Chondrocyte (in vitro differentiated cells): ENCODE measurements at regions not wholly inside any gene's neighbourhood (a gene's known extent, or its start where the extent isn't known, plus 50 kb on each side); places are given as distances from the start of the nearest gene placed in this dataset.

Source experiments
- DNase-seq: peaks from one replicate; pipeline ENCODE4 v3.0.0; 2021; ENCODE audit warnings: mixed read lengths, low spot score
- H3K27ac Mint-ChIP-seq: one replicate; pipeline ENCODE4 v1.8.0; 2021; ENCODE audit warnings: mild to moderate bottlenecking, moderate library complexity, mixed read lengths; ENCODE audit not compliant: unreplicated experiment
- H3K27me3 Mint-ChIP-seq: 2 replicates; pipeline ENCODE4 v1.8.0; 2021; ENCODE audit warnings: low read depth, mixed read lengths
- H3K36me3 Mint-ChIP-seq: 2 replicates; pipeline ENCODE4 v1.8.0; 2021; ENCODE audit warnings: low read depth, mixed read lengths
- H3K4me1 Mint-ChIP-seq: 2 replicates; pipeline ENCODE4 v1.8.0; 2021; ENCODE audit warnings: low read depth, mild to moderate bottlenecking, mixed read lengths
- H3K4me3 Mint-ChIP-seq: one replicate; pipeline ENCODE4 v1.8.0; 2021; ENCODE audit warnings: mild to moderate bottlenecking, moderate library complexity, mixed read lengths; ENCODE audit not compliant: unreplicated experiment
- H3K9me3 Mint-ChIP-seq: 2 replicates; pipeline ENCODE4 v1.8.0; 2021; ENCODE audit warnings: low read depth, mixed read lengths
- CTCF ChIP-seq: fragments of 200-600 bp; sonication (generic); IDR thresholded peaks from 2 replicates; pipeline ENCODE4 v1.5.0; 2021; ENCODE audit warnings: antibody characterized with exemption, mild to moderate bottlenecking, moderate library complexity

- Mint-ChIP-seq H3K4me1 (no peaks in the 10 kb centered on the region), H3K27ac (no peak overlapping the region), H3K9me3 (peaks cover 2% of the 10 kb centered on the region), H3K4me3 (no peak overlapping the region), H3K27me3 (no peaks in the 10 kb centered on the region), H3K36me3 (no peaks in the 10 kb centered on the region)
- TF ChIP-seq CTCF, result no peak
- DNase-seq, result no peak
These were observed 839.6 kb downstream of the ADGRL2 start for GRCh38 chr1:82640352-82640751.

GRCh38 chr1:82634266-82634665 lies 833.5 kb downstream of the ADGRL2 start:
- Mint-ChIP-seq H3K36me3 (peaks cover 2% of the 10 kb centered on the region), H3K9me3 (peaks cover 5% of the 10 kb centered on the region), H3K4me1 (peaks cover 7% of the 10 kb centered on the region), H3K27me3 (no peaks in the 10 kb centered on the region), H3K4me3 (no peak overlapping the region), H3K27ac (no peak overlapping the region)
- no peak for TF ChIP-seq CTCF
- no peak for DNase-seq

GRCh38 chr1:82632155-82632554 lies 831.4 kb downstream of the ADGRL2 start:
- peaks cover 2% of the 10 kb centered on the region for H3K36me3 Mint-ChIP-seq
- no peak for DNase-seq

GRCh38 chr1:82628887-82629286 lies 828.2 kb downstream of the ADGRL2 start:
- Mint-ChIP-seq H3K36me3 (peaks cover 2% of the 10 kb centered on the region), H3K27ac (no peak overlapping the region), H3K4me3 (no peak overlapping the region), H3K9me3 (peaks cover 13% of the 10 kb centered on the region), H3K4me1 (peaks cover 18% of the 10 kb centered on the region), H3K27me3 (no peaks in the 10 kb centered on the region)
- TF ChIP-seq CTCF, result no peak
- DNase-seq, result no peak

More at GRCh38 chr1:82632155-82632554, 831.4 kb downstream of the ADGRL2 start:
- Mint-ChIP-seq H3K4me3 (no peak overlapping the region), H3K27ac (no peak overlapping the region), H3K4me1 (peaks cover 18% of the 10 kb centered on the region), H3K27me3 (no peaks in the 10 kb centered on the region), H3K9me3 (peaks cover 5% of the 10 kb centered on the region)
- TF ChIP-seq CTCF, result no peak

- Mint-ChIP-seq H3K9me3 (peaks cover 13% of the 10 kb centered on the region), H3K36me3 (peaks cover 2% of the 10 kb centered on the region), H3K4me3 (no peak overlapping the region), H3K27ac (no peak overlapping the region), H3K4me1 (peaks cover 11% of the 10 kb centered on the region), H3K27me3 (no peaks in the 10 kb centered on the region)
- TF ChIP-seq CTCF, result no peak
- no peak for DNase-seq
These were observed 824.8 kb downstream of the ADGRL2 start for GRCh38 chr1:82625537-82625936.
